Keratinocyte (primary cell): ENCODE measurements at regions not wholly inside any gene's neighbourhood (a gene's known extent, or its start where the extent isn't known, plus 50 kb on each side); places are given as distances from the start of the nearest gene placed in this dataset.

Experiments
- CTCF ChIP-seq, 3 experiments: IDR thresholded peaks in 1 of 3; conservative IDR thresholded peaks in 1 of 3; optimal IDR thresholded peaks in 1 of 3; 2 replicates in 2 of 3; 3 replicates in 1 of 3; pipeline versions ENCODE3 to v1.5.1; 2011; ENCODE audit warnings: low read length in 3 of 3, mild to moderate bottlenecking in 3 of 3, moderate library complexity in 2 of 3, control low read depth in 1 of 3, inconsistent platforms in 1 of 3; ENCODE audit not compliant: insufficient read depth in 2 of 3; ENCODE audit errors: extremely low read depth in 1 of 3
- EZH2 ChIP-seq: IDR thresholded peaks from one replicate; pipeline ENCODE4 v1.6.1; 2012; ENCODE audit warnings: inconsistent platforms, mild to moderate bottlenecking, low read length, moderate library complexity

GRCh38 chr3:178062126-178062525 lies 474.1 kb upstream of the KCNMB2 start:
- TF ChIP-seq CTCF (optimal IDR thresholded peaks at IDR 0.05 in 1 of 3, IDR thresholded peaks at IDR 0.05 in 1 of 3, conservative IDR thresholded peaks at IDR 0.05 in 1 of 3; ENCODE audit: extremely low read depth in 1 of 3, insufficient read depth in 2 of 3, low read length in 3 of 3) (no peak), EZH2 (no peak)
